ENCODE measurements at regions not wholly inside any gene's neighbourhood (a gene's known extent, or its start where the extent isn't known, plus 50 kb on each side); places are given as distances from the start of the nearest gene placed in this dataset.
"Not testable (repeated sequence)": the region's sequence is repeated elsewhere in the genome, so short reads cannot be mapped to it uniquely, and the experiment has no call there.

GRCh38 chr11:96486890-96487611 is 97.2 kb downstream of the JRKL start (continued):
- TF ChIP-seq RCOR1 (IDR thresholded peaks at IDR 0.05; ENCODE audit: low read depth, low read length) (no peak), SMC3 (IDR thresholded peaks at IDR 0.05) (no peak), EHF (CRISPR knock-in tag; IDR thresholded peaks at IDR 0.05) (no peak), NR3C1 (IDR thresholded peaks at IDR 0.05) (no peak), EP300 (IDR thresholded peaks at IDR 0.05) (no peak), ZFP36 (IDR thresholded peaks at IDR 0.05; ENCODE audit: borderline replicate concordance, partially characterized antibody) (no peak)

DNA sequence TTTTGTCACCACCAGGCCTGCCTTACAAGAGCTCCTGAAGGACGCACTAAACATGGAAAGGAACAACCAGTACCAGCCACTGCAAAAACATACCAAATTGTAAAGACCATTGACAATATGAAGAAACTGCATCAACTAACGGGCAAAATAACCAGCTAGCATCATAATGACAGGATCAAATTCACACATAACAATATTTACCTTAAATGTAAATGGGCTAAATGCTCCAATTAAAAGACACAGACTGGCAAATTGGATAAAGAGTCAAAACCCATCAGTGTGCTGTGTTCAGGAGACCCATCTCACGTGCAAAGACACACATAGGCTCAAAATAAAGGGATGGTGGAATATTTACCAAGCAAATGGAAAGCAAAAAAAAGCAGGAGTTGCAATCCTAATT is 99.1 kb downstream of the JRKL start:
- H3K4me3 ChIP-seq; CTCF ChIA-PET; FAIRE-seq; POLR2A ChIA-PET; H3K27ac ChIP-seq; H3K4me1 ChIP-seq; H3K4me2 ChIP-seq; ATAC-seq; DNase-seq (ENCODE audit: low read depth in 1 of 2, low spot score in 1 of 2); H3K9me3 ChIP-seq: not testable (repeated sequence)
- 27% methylated on average over 3 of the region's 3 CpGs for WGBS (ENCODE audit: missing lambda C conversion rate)

DNA sequence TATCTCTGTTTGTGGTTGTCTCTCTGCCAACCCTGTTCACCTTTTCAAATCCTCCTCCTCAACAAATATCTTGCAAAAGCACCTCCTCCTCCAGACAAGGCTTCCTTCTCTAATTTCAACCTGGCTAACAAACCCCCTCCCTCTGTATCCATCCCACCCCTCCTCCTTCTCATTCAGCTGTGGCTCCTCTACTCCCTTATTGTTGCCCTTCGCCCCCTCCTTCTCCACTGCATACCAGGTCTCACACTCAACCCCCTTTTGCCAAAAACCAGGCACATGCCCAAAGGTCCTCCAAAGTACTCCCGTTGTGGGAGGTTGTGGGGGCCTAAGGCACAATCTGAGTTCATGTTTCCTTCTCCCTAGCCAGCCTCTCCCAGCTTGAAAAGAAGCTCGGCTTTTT is 110.6 kb downstream of the JRKL start:
- POLR2A ChIA-PET = no interaction called here
- WGBS (ENCODE audit: missing lambda C conversion rate) = 11% methylated on average over 3 of the region's 3 CpGs
- DNase-seq (ENCODE audit: low read depth in 1 of 2, low spot score in 1 of 2) = no peak
- no peak for FAIRE-seq
- Histone ChIP-seq H3K4me3 (no peak overlapping the region), H3K4me1 (no peaks in the 10 kb centered on the region), H3K9me3 (no peaks in the 10 kb centered on the region), H3K4me2 (no peak overlapping the region), H3K27ac (no peak overlapping the region)
- no peak for ATAC-seq
- CTCF ChIA-PET = no interaction called here
- TF ChIP-seq CTCF (IDR thresholded peaks at IDR 0.05) = no peak
- no peak for TF ChIP-seq MAZ (IDR thresholded peaks at IDR 0.05; ENCODE audit: borderline replicate concordance, low read depth, low read length)
- no peak for TF ChIP-seq NR3C1 (IDR thresholded peaks at IDR 0.05)
- TF ChIP-seq, protein P1, sequence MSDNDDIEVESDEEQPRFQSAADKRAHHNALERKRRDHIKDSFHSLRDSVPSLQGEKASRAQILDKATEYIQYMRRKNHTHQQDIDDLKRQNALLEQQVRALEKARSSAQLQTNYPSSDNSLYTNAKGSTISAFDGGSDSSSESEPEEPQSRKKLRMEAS (IDR thresholded peaks at IDR 0.05) = no peak
- TF ChIP-seq EHF (CRISPR knock-in tag; IDR thresholded peaks at IDR 0.05) = no peak
- no peak for TF ChIP-seq EP300 (IDR thresholded peaks at IDR 0.05)
- no peak for TF ChIP-seq HES2 (IDR thresholded peaks at IDR 0.05)
- no peak for TF ChIP-seq BCL3 (IDR thresholded peaks at IDR 0.05)

DNA sequence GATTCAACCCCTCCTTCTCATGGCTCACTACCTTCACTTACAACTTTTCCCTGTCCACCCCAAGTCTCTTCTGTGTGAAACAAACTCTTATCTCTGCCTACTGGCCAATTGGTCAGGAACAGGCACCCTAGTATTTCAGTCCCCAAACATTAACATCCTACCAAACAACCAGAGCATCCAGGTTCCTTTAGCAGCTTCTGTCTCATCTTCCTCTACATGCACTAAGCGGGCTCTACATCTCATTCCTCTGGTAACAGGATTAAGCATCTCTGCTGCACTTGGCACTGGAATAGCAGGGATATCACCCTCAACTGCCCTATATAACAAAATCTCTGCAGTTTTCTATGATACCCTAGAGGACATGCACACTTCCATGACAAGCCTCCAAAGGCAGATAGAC is 116.2 kb downstream of the JRKL start:
- Histone ChIP-seq H3K4me3 (no peak overlapping the region), H3K9me3 (no peaks in the 10 kb centered on the region), H3K27ac (no peak overlapping the region), H3K4me2 (no peak overlapping the region), H3K4me1 (no peaks in the 10 kb centered on the region)
- ChIA-PET POLR2A (no interaction called here), CTCF (no interaction called here)
- 29% methylated on average over 1 of the region's 1 CpG for WGBS (ENCODE audit: missing lambda C conversion rate)
- DNase-seq (ENCODE audit: low read depth in 1 of 2, low spot score in 1 of 2) (no peak), FAIRE-seq (no peak), ATAC-seq (no peak)
- TF ChIP-seq, protein P2, sequence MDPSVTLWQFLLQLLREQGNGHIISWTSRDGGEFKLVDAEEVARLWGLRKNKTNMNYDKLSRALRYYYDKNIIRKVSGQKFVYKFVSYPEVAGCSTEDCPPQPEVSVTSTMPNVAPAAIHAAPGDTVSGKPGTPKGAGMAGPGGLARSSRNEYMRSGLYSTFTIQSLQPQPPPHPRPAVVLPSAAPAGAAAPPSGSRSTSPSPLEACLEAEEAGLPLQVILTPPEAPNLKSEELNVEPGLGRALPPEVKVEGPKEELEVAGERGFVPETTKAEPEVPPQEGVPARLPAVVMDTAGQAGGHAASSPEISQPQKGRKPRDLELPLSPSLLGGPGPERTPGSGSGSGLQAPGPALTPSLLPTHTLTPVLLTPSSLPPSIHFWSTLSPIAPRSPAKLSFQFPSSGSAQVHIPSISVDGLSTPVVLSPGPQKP (IDR thresholded peaks at IDR 0.05; ENCODE audit: low read depth, low read length) = no peak
- TF ChIP-seq ZSCAN20 (CRISPR knock-in tag; IDR thresholded peaks at IDR 0.05) = no peak
- TF ChIP-seq MAZ (IDR thresholded peaks at IDR 0.05; ENCODE audit: borderline replicate concordance, low read depth, low read length) = no peak
- no peak for TF ChIP-seq EP300 (IDR thresholded peaks at IDR 0.05)
- no peak for TF ChIP-seq RFX5 (IDR thresholded peaks at IDR 0.05)
- TF ChIP-seq PBX3 (IDR thresholded peaks at IDR 0.05) = no peak
- no peak for TF ChIP-seq JUN (IDR thresholded peaks at IDR 0.05)
- TF ChIP-seq EHF (CRISPR knock-in tag; IDR thresholded peaks at IDR 0.05) = no peak
- no peak for TF ChIP-seq HDAC2 (IDR thresholded peaks at IDR 0.05)

Data from A549 (cell line).